Spleen (tissue), 11 donors: ENCODE measurements at regions not wholly inside any gene's neighbourhood (a gene's known extent, or its start where the extent isn't known, plus 50 kb on each side); places are given as distances from the start of the nearest gene placed in this dataset.

ENCODE experiments used
- DNase-seq: peaks from one replicate; pipeline ENCODE4 v3.0.0-alpha.2; 2020
- H3K27ac ChIP-seq, 8 donors: fragments of 200-600 bp; sonication (generic) in 7 of 8; 1 replicate in 4 of 8; 2 replicates in 4 of 8; pipeline versions ENCODE4 v1.5.0 to v1.8.0; 2016 to 2021; ENCODE audit warnings: inconsistent platforms in 4 of 8, mild to moderate bottlenecking in 4 of 8, moderate library complexity in 1 of 8
- H3K27me3 ChIP-seq, 7 donors: fragments of 200-600 bp; sonication (generic) in 6 of 7; replicated peaks in 1 of 7; 1 replicate in 4 of 7; 2 replicates in 3 of 7; pipeline versions ENCODE4 v1.5.0 to v1.8.0; 2016 to 2021; ENCODE audit warnings: inconsistent platforms in 3 of 7, mild to moderate bottlenecking in 1 of 7
- H3K36me3 ChIP-seq, 6 donors: fragments of 200-600 bp; sonication (generic) in 5 of 6; 1 replicate in 4 of 6; 2 replicates in 2 of 6; pipeline versions ENCODE4 v1.5.0 to v1.8.0; 2016 to 2021; ENCODE audit warnings: inconsistent platforms in 2 of 6
- H3K4me1 ChIP-seq, 6 donors: fragments of 200-600 bp; sonication (generic) in 5 of 6; 1 replicate in 3 of 6; 2 replicates in 3 of 6; pipeline versions ENCODE4 v1.5.0 to v1.8.0; 2016 to 2021; ENCODE audit warnings: inconsistent platforms in 3 of 6
- H3K4me3 ChIP-seq, 8 donors: fragments of 200-600 bp; sonication (generic) in 7 of 8; 1 replicate in 4 of 8; 2 replicates in 4 of 8; pipeline versions ENCODE4 v1.5.0 to v1.8.0; 2016 to 2021; ENCODE audit warnings: inconsistent platforms in 4 of 8, mild to moderate bottlenecking in 4 of 8, moderate library complexity in 2 of 8
- H3K9me3 ChIP-seq, 8 donors: fragments of 200-600 bp; sonication (generic) in 7 of 8; 1 replicate in 4 of 8; 2 replicates in 4 of 8; pipeline versions ENCODE4 v1.5.0 to v1.8.0; 2016 to 2021; ENCODE audit warnings: inconsistent platforms in 4 of 8
- CTCF ChIP-seq, 11 experiments: fragments of 200-600 bp in 7 of 11; fragments of 450-650 bp in 4 of 11; sonication (generic) in 4 of 11; IDR thresholded peaks in 8 of 11; conservative IDR thresholded peaks in 3 of 11; 1 replicate in 7 of 11; 2 replicates in 4 of 11; pipeline versions ENCODE4 v1.4.0 to v1.8.0; 2016 to 2021; ENCODE audit warnings: antibody characterized with exemption in 11 of 11, inconsistent platforms in 4 of 11, mild to moderate bottlenecking in 1 of 11
- POLR2A ChIP-seq, 3 donors: fragments of 450-650 bp; IDR thresholded peaks; one replicate each; pipeline ENCODE4 v1.5.1; 2017; ENCODE audit warnings: antibody characterized with exemption in 3 of 3, mild to moderate bottlenecking in 1 of 3
- POLR2AphosphoS5 ChIP-seq, 3 donors: sonication (generic); formaldehyde crosslinking; IDR thresholded peaks; one replicate each; pipeline ENCODE4 v1.5.1; 2017; ENCODE audit warnings: antibody characterized with exemption in 3 of 3
- WGBS, 5 donors: extraction: QIAGEN DNeasy Blood & Tissue Kit in 3 of 5; methylation state at CpG; one replicate each; pipeline versions ENCODE4 v1.1.5 to v1.1.7; 2013 to 2018; 5-methylcytosine and 5-hydroxymethylcytosine counted together
- intact Hi-C: fragments of 100-400 bp; cut with DNase I; formaldehyde crosslinking; loops from one replicate; pipeline ENCODE4 v1.15.0; 2023; ENCODE audit warnings: low total_unique reads
- donor health status: healthy with polysubstance abuse.
- donor health status: DM: no; HTN: no; CAD: no; lungs with moderate emphysema.
- donor health status: DM: no; HTN: no; CAD: no.
- donor health status: Bipolar disorder and iron deficiency.
- donor health status: healthy.
- donor health status: DM: no; HTN: no; CAD: no.
- donor health status: DM: yes; HTN: yes; CAD: no.

GRCh38 chr6:21371061-21371460 lies 222.5 kb upstream of the SOX4 start:
- no peak for TF ChIP-seq POLR2A (IDR thresholded peaks at IDR 0.05)
- no peak for TF ChIP-seq POLR2AphosphoS5 (IDR thresholded peaks at IDR 0.05)
- no peak for TF ChIP-seq CTCF (IDR thresholded peaks at IDR 0.05 in 8 of 11, conservative IDR thresholded peaks at IDR 0.05 in 3 of 11)
- H3K4me3 ChIP-seq: no peak overlapping the region
- H3K4me1 ChIP-seq: no peaks in the 10 kb centered on the region
- no peaks in the 10 kb centered on the region for H3K9me3 ChIP-seq
- 50 to 75% (median 67%) methylated on average over 1 of the region's 1 CpG for WGBS, 5 donors
- no peaks in the 10 kb centered on the region for H3K36me3 ChIP-seq
- no peak overlapping the region for H3K27ac ChIP-seq
- no peaks in the 10 kb centered on the region for H3K27me3 ChIP-seq
- no peak for DNase-seq
- intact Hi-C loops: no loop called here

GRCh38 chr6:21371676-21372171 lies 221.8 kb upstream of the SOX4 start:
- Histone ChIP-seq H3K27ac (no peak overlapping the region), H3K36me3 (no peaks in the 10 kb centered on the region), H3K4me3 (no peak overlapping the region), H3K27me3 (no peaks in the 10 kb centered on the region), H3K4me1 (no peaks in the 10 kb centered on the region), H3K9me3 (no peaks in the 10 kb centered on the region)
- intact Hi-C loops: no loop called here
- 52 to 76% (median 66%) methylated on average over 6 of the region's 6 CpGs for WGBS, 5 donors
- no peak for DNase-seq
- TF ChIP-seq POLR2A (IDR thresholded peaks at IDR 0.05): no peak
- TF ChIP-seq CTCF (IDR thresholded peaks at IDR 0.05 in 8 of 11, conservative IDR thresholded peaks at IDR 0.05 in 3 of 11): no peak
- no peak for TF ChIP-seq POLR2AphosphoS5 (IDR thresholded peaks at IDR 0.05)

- Histone ChIP-seq H3K27ac (no peak overlapping the region), H3K27me3 (no peaks in the 10 kb centered on the region), H3K4me3 (no peak overlapping the region), H3K4me1 (no peaks in the 10 kb centered on the region), H3K9me3 (no peaks in the 10 kb centered on the region), H3K36me3 (no peaks in the 10 kb centered on the region)
- WGBS, 5 donors: 69 to 82% (median 81%) methylated on average over 11 of the region's 11 CpGs
- no peak for TF ChIP-seq POLR2A (IDR thresholded peaks at IDR 0.05)
- TF ChIP-seq CTCF (IDR thresholded peaks at IDR 0.05 in 8 of 11, conservative IDR thresholded peaks at IDR 0.05 in 3 of 11): no peak
- TF ChIP-seq POLR2AphosphoS5 (IDR thresholded peaks at IDR 0.05): no peak
- intact Hi-C loops: no loop called here
- DNase-seq: no peak
Observed at GRCh38 chr6:21375151-21376116, 218.1 kb upstream of the SOX4 start.

GRCh38 chr6:21377356-21377755 lies 216.2 kb upstream of the SOX4 start:
- H3K9me3 ChIP-seq: no peaks in the 10 kb centered on the region
- H3K4me1 ChIP-seq: no peaks in the 10 kb centered on the region
- TF ChIP-seq POLR2A (IDR thresholded peaks at IDR 0.05): no peak
- no peak for TF ChIP-seq CTCF (IDR thresholded peaks at IDR 0.05 in 8 of 11, conservative IDR thresholded peaks at IDR 0.05 in 3 of 11)
- TF ChIP-seq POLR2AphosphoS5 (IDR thresholded peaks at IDR 0.05): no peak
- H3K36me3 ChIP-seq: no peaks in the 10 kb centered on the region
- no peak overlapping the region for H3K27ac ChIP-seq
- WGBS, 5 donors: 77 to 87% (median 85%) methylated on average over 6 of the region's 6 CpGs
- no peak overlapping the region for H3K4me3 ChIP-seq
- intact Hi-C loops: no loop called here
- H3K27me3 ChIP-seq: no peaks in the 10 kb centered on the region
- DNase-seq: no peak
